ENCODE measurements at regions not wholly inside any gene's neighbourhood (a gene's known extent, or its start where the extent isn't known, plus 50 kb on each side); places are given as distances from the start of the nearest gene placed in this dataset.

DNA sequence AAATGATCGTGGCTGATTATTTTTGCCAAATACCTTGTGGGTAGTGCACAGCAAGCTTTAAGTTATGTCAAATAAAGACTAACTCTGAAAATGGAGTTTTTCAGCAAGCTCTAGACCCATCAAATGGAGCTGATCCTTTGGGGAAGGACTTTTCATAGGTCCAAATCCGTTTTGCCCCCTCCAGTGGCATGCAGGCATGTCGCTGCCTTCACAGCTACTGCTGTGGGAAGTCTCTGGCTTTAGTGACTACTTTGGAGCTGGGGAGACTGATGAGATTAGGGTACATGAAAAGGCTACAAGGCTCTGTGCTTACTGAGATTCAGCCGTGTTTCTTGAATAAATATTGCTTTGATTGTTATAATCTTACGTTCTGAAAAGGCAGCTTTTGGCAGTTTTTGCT is 106.6 kb upstream of the HS3ST1 start:
- Histone ChIP-seq H3K4ac (replicated peaks; ENCODE audit: insufficient read length, low read depth, low read length) (no peak overlapping the region), H2BK12ac (ENCODE audit: low read depth, low read length) (no peak overlapping the region), H2BK120ac (replicated peaks; ENCODE audit: low read depth, low read length) (no peak overlapping the region), H2AFZ (ENCODE audit: low read length) (no peak overlapping the region; the same call in 1 of the 2 replicates), H3K4me1 (replicated peaks in 1 of 4; ENCODE audit: control insufficient read depth in 3 of 4, insufficient read depth in 4 of 4, low read length in 3 of 4) (no peaks in the 10 kb centered on the region), H3K27me3 (replicated peaks in 1 of 4; ENCODE audit: control insufficient read depth in 3 of 4, extremely low read depth in 1 of 4, insufficient read depth in 3 of 4, low read length in 3 of 4) (no peaks in the 10 kb centered on the region), H3K79me1 (ENCODE audit: low read depth, low read length) (no peaks in the 10 kb centered on the region), H2BK20ac (ENCODE audit: low read length) (no peak overlapping the region), H2BK15ac (ENCODE audit: low read length) (no peak overlapping the region), H4K5ac (ENCODE audit: insufficient read length, low read depth, low read length) (no peak overlapping the region), H3K4me3 (ENCODE audit: extremely low read depth in 1 of 4, insufficient read depth in 2 of 4, low read depth in 3 of 4, low read length in 4 of 4) (no peak overlapping the region), H3K23me2 (ENCODE audit: low read depth, low read length) (peaks cover 2% of the 10 kb centered on the region; the same call in 1 of the 2 replicates), H2BK5ac (ENCODE audit: low read depth, low read length) (no peak overlapping the region), H3K56ac (replicated peaks; ENCODE audit: insufficient read length, low read depth, low read length) (no peak overlapping the region), H3K79me2 (ENCODE audit: control insufficient read depth in 1 of 2, insufficient read depth in 2 of 2, low read length in 2 of 2) (no peaks in the 10 kb centered on the region), H3K9me3 (ENCODE audit: insufficient read depth in 2 of 2, low read depth in 1 of 2, low read length in 1 of 2) (peaks cover 2 to 3% of the 10 kb centered on the region in 2 experiments; a peak in 2 of 4 replicates), H2AK5ac (ENCODE audit: low read depth, low read length) (no peak overlapping the region), H3K23ac (ENCODE audit: insufficient read length) (no peak overlapping the region), H3K36me3 (ENCODE audit: control insufficient read depth in 2 of 4, insufficient read depth in 4 of 4, low read length in 3 of 4) (no peaks in the 10 kb centered on the region), H3K18ac (ENCODE audit: extremely low read depth, low read length) (no peak overlapping the region), H4K91ac (replicated peaks; ENCODE audit: insufficient read length, low read length) (no peak overlapping the region), H4K8ac (ENCODE audit: extremely low read depth, insufficient read depth, low read length) (no peak overlapping the region), H3K27ac (ENCODE audit: low read depth, low read length) (no peak overlapping the region), H4K20me1 (replicated peaks in 1 of 2; ENCODE audit: control insufficient read depth in 1 of 2, insufficient read depth in 2 of 2, low read length in 2 of 2) (no peaks in the 10 kb centered on the region), H3K9ac (replicated peaks in 1 of 4; ENCODE audit: extremely low read depth in 1 of 4, low read depth in 3 of 4, low read length in 3 of 4) (no peak overlapping the region), H3K4me2 (ENCODE audit: insufficient read depth in 1 of 2, low read depth in 2 of 2, low read length in 2 of 2) (no peak overlapping the region), H3K14ac (ENCODE audit: insufficient read length) (no peak overlapping the region)
- POLR2A ChIA-PET (ENCODE audit: partially characterized antibody), result no interaction called here
- no peak for DNase-seq (ENCODE audit: low read depth in 1 of 2, low spot score in 2 of 2)
- TF ChIP-seq RAD21 (IDR thresholded peaks at IDR 0.05 in 1 of 2, conservative IDR thresholded peaks at IDR 0.05 in 1 of 2; ENCODE audit: low read depth in 2 of 2, low read length in 2 of 2) (peak in 1 of 2 experiments; percentile 20; a peak in 2 of 4 replicates), POLR2AphosphoS5 (IDR thresholded peaks at IDR 0.05; ENCODE audit: low read depth, low read length) (no peak)
- TF ChIP-seq, protein P1, sequence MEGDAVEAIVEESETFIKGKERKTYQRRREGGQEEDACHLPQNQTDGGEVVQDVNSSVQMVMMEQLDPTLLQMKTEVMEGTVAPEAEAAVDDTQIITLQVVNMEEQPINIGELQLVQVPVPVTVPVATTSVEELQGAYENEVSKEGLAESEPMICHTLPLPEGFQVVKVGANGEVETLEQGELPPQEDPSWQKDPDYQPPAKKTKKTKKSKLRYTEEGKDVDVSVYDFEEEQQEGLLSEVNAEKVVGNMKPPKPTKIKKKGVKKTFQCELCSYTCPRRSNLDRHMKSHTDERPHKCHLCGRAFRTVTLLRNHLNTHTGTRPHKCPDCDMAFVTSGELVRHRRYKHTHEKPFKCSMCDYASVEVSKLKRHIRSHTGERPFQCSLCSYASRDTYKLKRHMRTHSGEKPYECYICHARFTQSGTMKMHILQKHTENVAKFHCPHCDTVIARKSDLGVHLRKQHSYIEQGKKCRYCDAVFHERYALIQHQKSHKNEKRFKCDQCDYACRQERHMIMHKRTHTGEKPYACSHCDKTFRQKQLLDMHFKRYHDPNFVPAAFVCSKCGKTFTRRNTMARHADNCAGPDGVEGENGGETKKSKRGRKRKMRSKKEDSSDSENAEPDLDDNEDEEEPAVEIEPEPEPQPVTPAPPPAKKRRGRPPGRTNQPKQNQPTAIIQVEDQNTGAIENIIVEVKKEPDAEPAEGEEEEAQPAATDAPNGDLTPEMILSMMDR (IDR thresholded peaks at IDR 0.05; ENCODE audit: control extremely low read depth in 1 of 3, insufficient read depth in 1 of 3, low read depth in 1 of 3, low read length in 3 of 3), result peak in 1 of 3 experiments; percentile 20; a peak in 1 of 4 replicates
- CTCF ChIA-PET (ENCODE audit: partially characterized antibody), result interaction anchor here (0.6 to 0.9 kb wide), 2 partner anchors 22 to 112 kb away, joined by 3 read pairs; no protein-coding TSS in a partner anchor
- 85% methylated on average over 5 of the region's 5 CpGs; no CpG with 5 or more reads in 1 of the 2 experiments for WGBS, 2 experiments (ENCODE audit: extremely low coverage in 1 of 2, insufficient coverage in 1 of 2, insufficient read length in 1 of 2, insufficient replicate concordance in 2 of 2, low coverage in 1 of 2, low lambda C conversion rate in 2 of 2, missing lambda C conversion rate in 1 of 2)
- FAIRE-seq, result no peak
